ENCODE measurements at regions not wholly inside any gene's neighbourhood (a gene's known extent, or its start where the extent isn't known, plus 50 kb on each side); places are given as distances from the start of the nearest gene placed in this dataset.

DNA sequence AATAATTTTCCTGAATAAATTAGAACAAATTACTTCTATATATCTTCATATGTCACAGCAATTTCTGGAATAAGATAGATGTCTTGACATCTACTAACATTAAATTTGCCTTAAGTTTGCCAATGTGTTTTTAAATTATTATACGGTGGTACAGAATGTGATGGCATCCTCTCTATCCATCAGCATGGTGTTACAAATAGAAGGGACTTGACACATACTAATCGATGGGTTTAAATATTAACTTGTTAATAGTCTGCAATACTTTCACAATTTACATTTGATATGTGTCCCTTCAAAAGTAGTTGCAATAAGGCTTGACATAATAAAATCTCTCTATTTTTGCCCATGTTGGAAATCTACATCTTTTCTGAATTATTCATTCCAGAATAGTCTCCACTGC lies 65.1 kb upstream of the PRR20A start:
- intact Hi-C loops (cut with DNase I), result no loop called here
- no peak for DNase-seq (ENCODE audit: low spot score)

- intact Hi-C loops (cut with DNase I), result no loop called here
- no peak for DNase-seq (ENCODE audit: low spot score)
Measured at GRCh38 chr13:57087006-57087405, 53.7 kb upstream of the PRR20A start.

Small RNA genes lying in the stretch of these regions (microRNA-seq; reads per million reads assigned to microRNA genes)
- 0 reads per million in 2 donors for gene MIR1297 (ENCODE audit: borderline microRNAs expressed in 2 of 2)
- 0 reads per million in 2 donors for gene MIR5007 (ENCODE audit: borderline microRNAs expressed in 2 of 2)

All from posterior vena cava (tissue), 2 donors.